K562 (cell line): ENCODE measurements at regions not wholly inside any gene's neighbourhood (a gene's known extent, or its start where the extent isn't known, plus 50 kb on each side); places are given as distances from the start of the nearest gene placed in this dataset.

Experiments
- CBFA2T2 ChIP-seq: fragments of 450-650 bp; conservative IDR thresholded peaks from 2 replicates; pipeline ENCODE4 v1.6.1; 2017; ENCODE audit warnings: mild to moderate bottlenecking
- FOXK2 ChIP-seq, 2 experiments: fragments of 450-650 bp; IDR thresholded peaks in 1 of 2; conservative IDR thresholded peaks in 1 of 2; 2 replicates each; pipeline ENCODE4 v1.6.1; 2016; ENCODE audit warnings: low read depth in 2 of 2, mild to moderate bottlenecking in 1 of 2
- NFIC ChIP-seq: fragments of 450-650 bp; IDR thresholded peaks from 2 replicates; pipeline ENCODE4 v1.6.1; 2017; ENCODE audit warnings: mild to moderate bottlenecking, inconsistent platforms
- SETDB1 ChIP-seq: IDR thresholded peaks from one replicate; pipeline ENCODE4 v1.6.1; 2012; ENCODE audit warnings: low read length, control low read depth, inconsistent platforms
- TARDBP ChIP-seq: fragments of 450-650 bp; IDR thresholded peaks from 2 replicates; pipeline ENCODE4 v1.6.1; 2016
- TF ChIP-seq, protein P1 (sequence below): fragments of 200-800 bp; sonication (Bioruptor generic); IDR thresholded peaks from 2 replicates; pipeline ENCODE4 v1.6.1; 2017; ENCODE audit warnings: missing genetic modification characterization, missing compliant biosample characterization

- TF ChIP-seq NFIC = no peak
- TF ChIP-seq, protein P1, sequence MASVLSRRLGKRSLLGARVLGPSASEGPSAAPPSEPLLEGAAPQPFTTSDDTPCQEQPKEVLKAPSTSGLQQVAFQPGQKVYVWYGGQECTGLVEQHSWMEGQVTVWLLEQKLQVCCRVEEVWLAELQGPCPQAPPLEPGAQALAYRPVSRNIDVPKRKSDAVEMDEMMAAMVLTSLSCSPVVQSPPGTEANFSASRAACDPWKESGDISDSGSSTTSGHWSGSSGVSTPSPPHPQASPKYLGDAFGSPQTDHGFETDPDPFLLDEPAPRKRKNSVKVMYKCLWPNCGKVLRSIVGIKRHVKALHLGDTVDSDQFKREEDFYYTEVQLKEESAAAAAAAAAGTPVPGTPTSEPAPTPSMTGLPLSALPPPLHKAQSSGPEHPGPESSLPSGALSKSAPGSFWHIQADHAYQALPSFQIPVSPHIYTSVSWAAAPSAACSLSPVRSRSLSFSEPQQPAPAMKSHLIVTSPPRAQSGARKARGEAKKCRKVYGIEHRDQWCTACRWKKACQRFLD (CRISPR knock-in tag) = no peak
- TF ChIP-seq TARDBP = no peak
- TF ChIP-seq FOXK2 (conservative IDR thresholded peaks at IDR 0.05 in 1 of 2, IDR thresholded peaks at IDR 0.05 in 1 of 2; ENCODE audit: low read depth in 2 of 2) = no peak
- no peak for TF ChIP-seq CBFA2T2
- TF ChIP-seq SETDB1 = no peak
These were observed 340.5 kb upstream of the KIF2A start for GRCh38 chr5:61965490-61965889.
